Right hindlimb (tissue), 1 donor: ENCODE measurements at regions not wholly inside any gene's neighbourhood (a gene's known extent, or its start where the extent isn't known, plus 50 kb on each side); places are given as distances from the start of the nearest gene placed in this dataset.

Experiments
- DNase-seq: peaks from one replicate; pipeline ENCODE4 v3.0.0-alpha.2; 2018

- DNase-seq = no peak
Measured at GRCh38 chr12:127267128-127267527, 999.8 kb upstream of the TMEM132C start.

GRCh38 chr12:127268213-127268612 lies 998.8 kb upstream of the TMEM132C start:
- DNase-seq = no peak

GRCh38 chr12:127268706-127269425 lies 998.1 kb upstream of the TMEM132C start:
- DNase-seq = no peak

GRCh38 chr12:127270193-127270592 lies 996.8 kb upstream of the TMEM132C start:
- DNase-seq = no peak

- no peak for DNase-seq
Measured at GRCh38 chr12:127271776-127272175, 995.2 kb upstream of the TMEM132C start.

GRCh38 chr12:127272864-127273263 lies 994.1 kb upstream of the TMEM132C start:
- DNase-seq = no peak

- no peak for DNase-seq
Measured at GRCh38 chr12:127273626-127274025, 993.3 kb upstream of the TMEM132C start.

- DNase-seq = no peak
Measured at GRCh38 chr12:127275416-127275815, 991.6 kb upstream of the TMEM132C start.

- DNase-seq = no peak
Measured at GRCh38 chr12:127277882-127278281, 989.1 kb upstream of the TMEM132C start.

- DNase-seq = no peak
Measured at GRCh38 chr12:127278351-127278750, 988.6 kb upstream of the TMEM132C start.

GRCh38 chr12:127280393-127281275 lies 986.3 kb upstream of the TMEM132C start:
- peak; percentile 31 for DNase-seq

- no peak for DNase-seq
Measured at GRCh38 chr12:127282786-127283565, 984.0 kb upstream of the TMEM132C start.

GRCh38 chr12:127284021-127284420 lies 982.9 kb upstream of the TMEM132C start:
- no peak for DNase-seq

GRCh38 chr12:127284870-127285431 lies 982.0 kb upstream of the TMEM132C start:
- no peak for DNase-seq

- DNase-seq = no peak
Measured at GRCh38 chr12:127286281-127286680, 980.7 kb upstream of the TMEM132C start.

GRCh38 chr12:127287256-127287655 lies 979.7 kb upstream of the TMEM132C start:
- DNase-seq = no peak

- DNase-seq = no peak
Measured at GRCh38 chr12:127290251-127290650, 976.7 kb upstream of the TMEM132C start.

GRCh38 chr12:127292736-127293135 lies 974.2 kb upstream of the TMEM132C start:
- no peak for DNase-seq

GRCh38 chr12:127293507-127294310 lies 973.3 kb upstream of the TMEM132C start:
- peak; percentile 42 for DNase-seq

- DNase-seq = no peak
Measured at GRCh38 chr12:127294651-127295210, 972.2 kb upstream of the TMEM132C start.

- DNase-seq = no peak
Measured at GRCh38 chr12:127295630-127296029, 971.3 kb upstream of the TMEM132C start.

- DNase-seq = no peak
Measured at GRCh38 chr12:127296591-127296990, 970.4 kb upstream of the TMEM132C start.
